Liver (tissue), 8 donors: ENCODE measurements at regions not wholly inside any gene's neighbourhood (a gene's known extent, or its start where the extent isn't known, plus 50 kb on each side); places are given as distances from the start of the nearest gene placed in this dataset.

Experiments used
- DNase-seq: peaks from one replicate; pipeline ENCODE4 v3.0.0-alpha.2; 2017; ENCODE audit warnings: low spot score
- H3K27ac ChIP-seq, 2 donors: one replicate each; pipeline ENCODE4 v1.7.0; 2013; ENCODE audit warnings: inconsistent platforms in 2 of 2, low read length in 2 of 2, control low read depth in 1 of 2, low read depth in 1 of 2, mild to moderate bottlenecking in 1 of 2
- H3K27me3 ChIP-seq, 4 donors: one replicate each; pipeline versions ENCODE4 v1.6.1 to v1.7.0; 2013; ENCODE audit warnings: low read length in 3 of 4, inconsistent platforms in 1 of 4, mild to moderate bottlenecking in 1 of 4, moderate library complexity in 1 of 4; ENCODE audit not compliant: control insufficient read depth in 4 of 4, insufficient read depth in 4 of 4
- H3K36me3 ChIP-seq, 4 donors: one replicate each; pipeline versions ENCODE4 v1.6.1 to v1.7.0; 2013; ENCODE audit warnings: low read length in 3 of 4, mild to moderate bottlenecking in 3 of 4, low read depth in 1 of 4, moderate library complexity in 1 of 4; ENCODE audit not compliant: control insufficient read depth in 4 of 4, insufficient read depth in 3 of 4
- H3K4me1 ChIP-seq, 4 donors: one replicate each; pipeline versions ENCODE4 v1.6.1 to v1.7.0; 2013; ENCODE audit warnings: low read length in 3 of 4, mild to moderate bottlenecking in 3 of 4, moderate library complexity in 1 of 4; ENCODE audit not compliant: control insufficient read depth in 4 of 4, insufficient read depth in 4 of 4
- H3K4me3 ChIP-seq, 3 donors: one replicate each; pipeline versions ENCODE4 v1.6.1 to v1.7.0; 2013; ENCODE audit warnings: low read length in 3 of 3, control low read depth in 1 of 3, low read depth in 1 of 3, mild to moderate bottlenecking in 1 of 3
- H3K9ac ChIP-seq, 2 donors: one replicate each; pipeline ENCODE4 v1.7.0; 2013; ENCODE audit warnings: low read length in 2 of 2, mild to moderate bottlenecking in 2 of 2, moderate library complexity in 2 of 2, control low read depth in 1 of 2, low read depth in 1 of 2
- H3K9me3 ChIP-seq, 4 donors: one replicate each; pipeline versions ENCODE4 v1.6.1 to v1.7.0; 2013; ENCODE audit warnings: low read length in 3 of 4; ENCODE audit not compliant: control insufficient read depth in 4 of 4
- EGR1 ChIP-seq, 2 donors: IDR thresholded peaks; 2 replicates each; pipeline ENCODE4 v1.6.1; 2016 to 2018; ENCODE audit warnings: antibody characterized with exemption in 2 of 2, low read depth in 2 of 2
- FOXA1 ChIP-seq: IDR thresholded peaks from 2 replicates; pipeline ENCODE4 v1.6.1; 2016; ENCODE audit warnings: antibody characterized with exemption
- FOXA2 ChIP-seq: IDR thresholded peaks from 2 replicates; pipeline ENCODE4 v1.6.1; 2016; ENCODE audit warnings: antibody characterized with exemption
- GABPA ChIP-seq, 2 donors: IDR thresholded peaks in 1 of 2; conservative IDR thresholded peaks in 1 of 2; 2 replicates each; pipeline ENCODE4 v1.6.1; 2016; ENCODE audit warnings: antibody characterized with exemption in 2 of 2, mild to moderate bottlenecking in 1 of 2, moderate library complexity in 1 of 2
- HNF4A ChIP-seq, 2 donors: conservative IDR thresholded peaks; 2 replicates each; pipeline ENCODE4 v1.6.1; 2016; ENCODE audit warnings: antibody characterized with exemption in 2 of 2, mild to moderate bottlenecking in 2 of 2
- HNF4G ChIP-seq: IDR thresholded peaks from 2 replicates; pipeline ENCODE4 v1.6.1; 2016; ENCODE audit warnings: antibody characterized with exemption
- JUND ChIP-seq, 2 donors: IDR thresholded peaks; 2 replicates each; pipeline ENCODE4 v1.6.1; 2016; ENCODE audit warnings: antibody characterized with exemption in 2 of 2
- MAX ChIP-seq: IDR thresholded peaks from 2 replicates; pipeline ENCODE4 v1.6.1; 2016; ENCODE audit warnings: antibody characterized with exemption
- NR2F2 ChIP-seq: IDR thresholded peaks from 2 replicates; pipeline ENCODE4 v1.6.1; 2016; ENCODE audit warnings: antibody characterized with exemption
- RAD21 ChIP-seq, 2 donors: IDR thresholded peaks; 2 replicates each; pipeline ENCODE4 v1.6.1; 2016; ENCODE audit warnings: antibody characterized with exemption in 2 of 2, mild to moderate bottlenecking in 2 of 2
- RXRA ChIP-seq, 2 donors: IDR thresholded peaks; 2 replicates each; pipeline ENCODE4 v1.6.1; 2017 to 2018; ENCODE audit warnings: antibody characterized with exemption in 2 of 2, mild to moderate bottlenecking in 1 of 2
- SP1 ChIP-seq: IDR thresholded peaks from 2 replicates; pipeline ENCODE4 v1.6.1; 2018; ENCODE audit warnings: antibody characterized with exemption, mild to moderate bottlenecking
- TAF1 ChIP-seq: conservative IDR thresholded peaks from 2 replicates; pipeline ENCODE4 v1.6.1; 2016; ENCODE audit warnings: antibody characterized with exemption, mild to moderate bottlenecking
- YY1 ChIP-seq: IDR thresholded peaks from 2 replicates; pipeline ENCODE4 v1.6.1; 2016; ENCODE audit warnings: antibody characterized with exemption, mild to moderate bottlenecking
- WGBS: extraction: QIAGEN DNeasy Blood & Tissue Kit; methylation state at CpG from one replicate; pipeline ENCODE4 v1.1.7; 2013; 5-methylcytosine and 5-hydroxymethylcytosine counted together
- TF ChIP-seq, protein P1 (sequence below): IDR thresholded peaks from 2 replicates; pipeline ENCODE4 v1.6.1; 2016; ENCODE audit warnings: antibody characterized with exemption
- TF ChIP-seq, protein P2 (sequence below): IDR thresholded peaks from 2 replicates; pipeline ENCODE4 v1.6.1; 2016; ENCODE audit warnings: antibody characterized with exemption, mild to moderate bottlenecking
- TF ChIP-seq, protein P3 (sequence below): fragments of 150-350 bp; IDR thresholded peaks from 2 replicates; pipeline ENCODE4 v1.5.1; 2017; ENCODE audit warnings: improper control_type of control experiment, low read depth, low read length; ENCODE audit not compliant: missing input control
- donor health status: healthy.
- donor health status: healthy.
- donor health status: healthy.
- donor health status: healthy.
- donor health status: healthy.

- WGBS: 16% methylated on average over 3 of the region's 3 CpGs
- no peaks in the 10 kb centered on the region for H3K36me3 ChIP-seq
- no peaks in the 10 kb centered on the region for H3K27me3 ChIP-seq
- no peaks in the 10 kb centered on the region for H3K9me3 ChIP-seq
- peaks cover 6 to 11% (median 8%) of the 10 kb centered on the region in 4 donors for H3K4me1 ChIP-seq
- no peak overlapping the region for H3K4me3 ChIP-seq
- H3K27ac ChIP-seq: no peak overlapping the region
- H3K9ac ChIP-seq: no peak overlapping the region
- no peak for DNase-seq
- TF ChIP-seq HNF4G (peak; percentile 48), FOXA2 (no peak), EGR1 (IDR thresholded peaks at IDR 0.05; ENCODE audit: low read depth in 2 of 2) (no peak), TAF1 (no peak), FOXA1 (no peak), HNF4A (conservative IDR thresholded peaks at IDR 0.05) (peak; percentile 71 to 87), SP1 (no peak), YY1 (no peak), MAX (no peak), RAD21 (IDR thresholded peaks at IDR 0.05) (peak; percentile 58 to 70), JUND (IDR thresholded peaks at IDR 0.05) (no peak), RXRA (IDR thresholded peaks at IDR 0.05) (no peak)
- TF ChIP-seq, protein P1, sequence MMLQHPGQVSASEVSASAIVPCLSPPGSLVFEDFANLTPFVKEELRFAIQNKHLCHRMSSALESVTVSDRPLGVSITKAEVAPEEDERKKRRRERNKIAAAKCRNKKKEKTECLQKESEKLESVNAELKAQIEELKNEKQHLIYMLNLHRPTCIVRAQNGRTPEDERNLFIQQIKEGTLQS: no peak
- TF ChIP-seq, protein P2, sequence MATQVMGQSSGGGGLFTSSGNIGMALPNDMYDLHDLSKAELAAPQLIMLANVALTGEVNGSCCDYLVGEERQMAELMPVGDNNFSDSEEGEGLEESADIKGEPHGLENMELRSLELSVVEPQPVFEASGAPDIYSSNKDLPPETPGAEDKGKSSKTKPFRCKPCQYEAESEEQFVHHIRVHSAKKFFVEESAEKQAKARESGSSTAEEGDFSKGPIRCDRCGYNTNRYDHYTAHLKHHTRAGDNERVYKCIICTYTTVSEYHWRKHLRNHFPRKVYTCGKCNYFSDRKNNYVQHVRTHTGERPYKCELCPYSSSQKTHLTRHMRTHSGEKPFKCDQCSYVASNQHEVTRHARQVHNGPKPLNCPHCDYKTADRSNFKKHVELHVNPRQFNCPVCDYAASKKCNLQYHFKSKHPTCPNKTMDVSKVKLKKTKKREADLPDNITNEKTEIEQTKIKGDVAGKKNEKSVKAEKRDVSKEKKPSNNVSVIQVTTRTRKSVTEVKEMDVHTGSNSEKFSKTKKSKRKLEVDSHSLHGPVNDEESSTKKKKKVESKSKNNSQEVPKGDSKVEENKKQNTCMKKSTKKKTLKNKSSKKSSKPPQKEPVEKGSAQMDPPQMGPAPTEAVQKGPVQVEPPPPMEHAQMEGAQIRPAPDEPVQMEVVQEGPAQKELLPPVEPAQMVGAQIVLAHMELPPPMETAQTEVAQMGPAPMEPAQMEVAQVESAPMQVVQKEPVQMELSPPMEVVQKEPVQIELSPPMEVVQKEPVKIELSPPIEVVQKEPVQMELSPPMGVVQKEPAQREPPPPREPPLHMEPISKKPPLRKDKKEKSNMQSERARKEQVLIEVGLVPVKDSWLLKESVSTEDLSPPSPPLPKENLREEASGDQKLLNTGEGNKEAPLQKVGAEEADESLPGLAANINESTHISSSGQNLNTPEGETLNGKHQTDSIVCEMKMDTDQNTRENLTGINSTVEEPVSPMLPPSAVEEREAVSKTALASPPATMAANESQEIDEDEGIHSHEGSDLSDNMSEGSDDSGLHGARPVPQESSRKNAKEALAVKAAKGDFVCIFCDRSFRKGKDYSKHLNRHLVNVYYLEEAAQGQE: no peak
- TF ChIP-seq, protein P3, sequence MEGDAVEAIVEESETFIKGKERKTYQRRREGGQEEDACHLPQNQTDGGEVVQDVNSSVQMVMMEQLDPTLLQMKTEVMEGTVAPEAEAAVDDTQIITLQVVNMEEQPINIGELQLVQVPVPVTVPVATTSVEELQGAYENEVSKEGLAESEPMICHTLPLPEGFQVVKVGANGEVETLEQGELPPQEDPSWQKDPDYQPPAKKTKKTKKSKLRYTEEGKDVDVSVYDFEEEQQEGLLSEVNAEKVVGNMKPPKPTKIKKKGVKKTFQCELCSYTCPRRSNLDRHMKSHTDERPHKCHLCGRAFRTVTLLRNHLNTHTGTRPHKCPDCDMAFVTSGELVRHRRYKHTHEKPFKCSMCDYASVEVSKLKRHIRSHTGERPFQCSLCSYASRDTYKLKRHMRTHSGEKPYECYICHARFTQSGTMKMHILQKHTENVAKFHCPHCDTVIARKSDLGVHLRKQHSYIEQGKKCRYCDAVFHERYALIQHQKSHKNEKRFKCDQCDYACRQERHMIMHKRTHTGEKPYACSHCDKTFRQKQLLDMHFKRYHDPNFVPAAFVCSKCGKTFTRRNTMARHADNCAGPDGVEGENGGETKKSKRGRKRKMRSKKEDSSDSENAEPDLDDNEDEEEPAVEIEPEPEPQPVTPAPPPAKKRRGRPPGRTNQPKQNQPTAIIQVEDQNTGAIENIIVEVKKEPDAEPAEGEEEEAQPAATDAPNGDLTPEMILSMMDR: peak; percentile 31
Measured at GRCh38 chr14:82009076-82009475, 475.4 kb upstream of the SEL1L start.

GRCh38 chr14:82009993-82010392 is 476.3 kb upstream of the SEL1L start:
- peaks cover 6 to 11% (median 8%) of the 10 kb centered on the region in 4 donors for H3K4me1 ChIP-seq
- 41% methylated on average over 2 of the region's 2 CpGs for WGBS
- H3K27ac ChIP-seq: peak overlapping the region in 1 of 2 donors; percentile 20
- no peaks in the 10 kb centered on the region for H3K36me3 ChIP-seq
- TF ChIP-seq SP1: peak; percentile 54
- peak; percentile 42 for TF ChIP-seq NR2F2
- TF ChIP-seq, protein P2: peak; percentile 39
- peak; percentile 51 for TF ChIP-seq MAX
- TF ChIP-seq, protein P3: no peak
- TF ChIP-seq GABPA (IDR thresholded peaks at IDR 0.05 in 1 of 2, conservative IDR thresholded peaks at IDR 0.05 in 1 of 2): no peak
- no peak for TF ChIP-seq TAF1
- peak; percentile 25 for TF ChIP-seq FOXA2
- TF ChIP-seq RXRA (IDR thresholded peaks at IDR 0.05): peak; percentile 77 to 82
- peak; percentile 77 to 82 for TF ChIP-seq HNF4A (conservative IDR thresholded peaks at IDR 0.05)
- peak in 1 of 2 donors; percentile 57 for TF ChIP-seq JUND (IDR thresholded peaks at IDR 0.05)
- TF ChIP-seq RAD21 (IDR thresholded peaks at IDR 0.05): peak; percentile 20 to 24
- no peak overlapping the region for H3K9ac ChIP-seq
- H3K9me3 ChIP-seq: no peaks in the 10 kb centered on the region
- no peak for DNase-seq
- no peaks in the 10 kb centered on the region for H3K27me3 ChIP-seq
- no peak overlapping the region for H3K4me3 ChIP-seq
